ENCODE measurements at regions not wholly inside any gene's neighbourhood (a gene's known extent, or its start where the extent isn't known, plus 50 kb on each side); places are given as distances from the start of the nearest gene placed in this dataset.
"Not testable (repeated sequence)": the region's sequence is repeated elsewhere in the genome, so short reads cannot be mapped to it uniquely, and the experiment has no call there.

DNA sequence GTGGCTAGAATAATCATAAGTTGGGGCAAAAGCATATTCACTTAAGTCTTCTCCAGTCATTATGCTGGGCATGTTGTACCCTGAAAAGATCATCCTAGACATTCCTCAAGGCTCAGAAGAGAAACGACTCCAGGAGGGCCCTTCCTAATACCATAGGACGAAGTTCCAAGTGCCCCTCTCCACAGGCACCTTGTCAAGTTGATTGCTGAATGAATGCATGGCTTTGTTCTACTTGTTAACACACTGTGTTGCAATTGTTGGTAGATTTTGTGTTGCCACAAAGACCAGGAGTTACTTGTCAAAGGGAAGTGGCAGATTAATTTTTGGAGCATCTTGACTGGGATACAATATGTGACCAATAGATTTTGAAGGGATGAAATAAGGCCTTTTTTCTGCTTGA is 194.3 kb upstream of the SMLR1 start:
- H3K4me1 ChIP-seq: no peaks in the 10 kb centered on the region
- DNase-seq (ENCODE audit: low spot score in 2 of 2): no peak

DNA sequence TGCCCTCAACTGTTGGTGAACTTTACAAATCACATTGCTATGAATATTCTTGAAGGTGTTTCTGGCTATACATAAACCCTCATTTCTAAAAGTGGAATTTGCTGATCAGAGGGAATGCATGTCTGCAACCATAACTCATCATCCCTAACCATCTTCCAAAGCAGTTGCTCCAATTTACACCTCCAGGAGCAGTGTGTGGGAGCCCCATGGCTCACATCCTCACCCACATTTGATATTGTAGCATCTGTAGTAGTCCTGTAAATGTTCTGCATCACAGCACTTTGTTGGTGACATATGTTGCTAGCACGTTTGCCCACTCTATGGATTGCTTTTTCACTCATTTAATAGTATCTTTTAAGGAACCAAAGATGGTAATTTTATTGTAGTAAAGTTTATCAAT is 183.8 kb upstream of the SMLR1 start:
- DNase-seq (ENCODE audit: low spot score in 2 of 2): no peak
- no peak overlapping the region for H3K4me3 ChIP-seq
- in situ Hi-C loops (cut with MboI; ENCODE audit: low sequenced_read_pairs): no loop called here
- no peaks in the 10 kb centered on the region; the same call in 1 of the 2 replicates for H3K9me3 ChIP-seq
- H3K36me3 ChIP-seq (replicated peaks): no peaks in the 10 kb centered on the region
- no peaks in the 10 kb centered on the region for H3K4me1 ChIP-seq
- no peaks in the 10 kb centered on the region; the same call in 1 of the 2 replicates for H3K27me3 ChIP-seq (ENCODE audit: low read depth)

More for the DNA sequence above, 194.3 kb upstream of the SMLR1 start:
- Histone ChIP-seq H3K4me3 (no peak overlapping the region), H3K27me3 (ENCODE audit: low read depth) (no peaks in the 10 kb centered on the region), H3K9me3 (no peaks in the 10 kb centered on the region), H3K36me3 (replicated peaks) (no peaks in the 10 kb centered on the region)
- in situ Hi-C loops (cut with MboI; ENCODE audit: low sequenced_read_pairs): no loop called here

DNA sequence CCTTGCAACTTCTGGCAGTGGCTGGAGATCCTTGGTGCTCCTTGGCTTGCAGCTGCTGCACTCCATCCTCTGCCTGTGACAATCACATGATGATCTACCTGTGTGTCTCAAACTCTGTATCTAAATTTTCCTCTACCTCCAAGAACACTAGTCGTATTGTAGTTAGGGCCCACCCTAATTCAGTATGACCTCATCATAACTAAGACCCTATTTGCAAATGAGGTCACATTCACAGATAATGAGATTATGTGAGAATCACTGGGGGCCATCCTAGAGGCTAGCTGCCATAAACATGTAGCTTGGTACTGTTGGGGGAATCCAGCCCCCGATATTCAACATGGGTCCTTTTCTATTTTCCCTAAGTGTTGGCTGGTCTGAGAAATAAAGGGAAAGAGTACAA is 183.0 kb upstream of the SMLR1 start:
- in situ Hi-C loops (cut with MboI; ENCODE audit: low sequenced_read_pairs): no loop called here
- no peak for DNase-seq (ENCODE audit: low spot score in 2 of 2)
- Histone ChIP-seq H3K4me3 (no peak overlapping the region), H3K9me3 (no peaks in the 10 kb centered on the region; the same call in 1 of the 2 replicates), H3K27me3 (ENCODE audit: low read depth) (no peaks in the 10 kb centered on the region; the same call in 1 of the 2 replicates), H3K36me3 (replicated peaks) (no peaks in the 10 kb centered on the region), H3K4me1 (no peaks in the 10 kb centered on the region)

DNA sequence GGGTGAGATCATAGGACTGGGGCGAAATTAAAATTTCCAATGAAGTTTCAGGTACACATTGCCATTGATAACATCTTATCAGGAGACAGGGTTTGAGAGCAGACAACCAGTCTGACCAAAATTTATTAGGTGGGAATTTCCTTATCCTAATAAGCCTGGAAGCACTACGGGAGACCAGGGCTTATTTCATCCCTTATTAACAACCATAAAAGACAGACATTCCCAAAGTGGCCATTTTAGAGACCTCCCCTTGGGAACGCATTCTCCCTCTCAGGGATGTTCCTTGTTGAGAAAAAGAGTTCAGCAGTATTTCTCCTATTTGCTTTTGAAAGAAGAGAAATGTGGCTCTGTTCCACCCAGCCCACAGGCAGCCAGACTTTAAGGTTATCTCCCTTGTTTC is 182.4 kb upstream of the SMLR1 start:
- H3K9me3 ChIP-seq; H3K27me3 ChIP-seq (ENCODE audit: low read depth); H3K4me3 ChIP-seq; H3K36me3 ChIP-seq (replicated peaks); DNase-seq (ENCODE audit: low spot score in 2 of 2); H3K4me1 ChIP-seq; in situ Hi-C loops (cut with MboI; ENCODE audit: low sequenced_read_pairs): not testable (repeated sequence)

DNA sequence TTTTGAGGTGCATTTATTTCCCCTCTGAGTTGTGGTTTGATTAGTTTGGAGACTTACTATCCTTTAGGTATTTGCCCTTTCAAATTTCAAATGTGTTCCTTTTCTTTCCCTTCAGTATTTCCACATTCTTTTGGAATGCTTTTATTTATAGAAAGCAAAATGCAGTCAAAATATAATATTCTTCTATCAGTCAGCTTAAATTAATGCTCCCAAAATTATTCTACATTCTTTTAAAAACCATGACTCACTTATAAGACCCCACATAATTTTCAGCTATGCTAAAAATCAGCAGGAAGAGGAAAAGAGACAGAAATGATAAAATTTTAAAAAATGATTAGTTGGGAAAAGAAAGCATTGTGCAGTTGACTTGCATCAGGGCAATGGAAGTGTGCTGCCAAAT is 180.0 kb upstream of the SMLR1 start:
- DNase-seq (ENCODE audit: low spot score in 2 of 2): no peak
- Histone ChIP-seq H3K4me1 (no peaks in the 10 kb centered on the region), H3K36me3 (replicated peaks) (no peaks in the 10 kb centered on the region), H3K9me3 (no peaks in the 10 kb centered on the region; the same call in 1 of the 2 replicates), H3K27me3 (ENCODE audit: low read depth) (no peaks in the 10 kb centered on the region), H3K4me3 (no peak overlapping the region)
- in situ Hi-C loops (cut with MboI; ENCODE audit: low sequenced_read_pairs): no loop called here

DNA sequence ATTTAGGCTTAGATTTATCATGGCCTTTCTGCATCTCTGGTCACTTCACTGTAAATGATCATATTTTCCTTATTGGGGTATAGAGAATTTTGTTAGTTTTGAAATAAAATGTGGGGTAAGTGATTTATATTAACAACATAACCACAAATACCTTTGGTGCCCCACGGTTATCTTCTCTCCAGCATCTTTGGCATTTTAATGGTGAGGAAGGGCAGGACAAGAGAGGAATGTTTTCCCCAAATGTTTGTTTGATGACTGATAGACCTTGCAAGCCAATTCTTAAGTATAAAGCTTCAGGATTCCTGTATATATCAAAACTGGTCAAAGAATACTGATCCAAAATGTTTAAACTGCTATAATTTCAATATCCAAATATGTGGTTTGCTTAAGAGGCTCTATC is 171.6 kb upstream of the SMLR1 start:
- Histone ChIP-seq H3K36me3 (replicated peaks) (no peaks in the 10 kb centered on the region), H3K27me3 (ENCODE audit: low read depth) (no peaks in the 10 kb centered on the region), H3K9me3 (no peaks in the 10 kb centered on the region), H3K4me3 (no peak overlapping the region), H3K4me1 (no peaks in the 10 kb centered on the region)
- in situ Hi-C loops (cut with MboI; ENCODE audit: low sequenced_read_pairs): no loop called here
- DNase-seq (ENCODE audit: low spot score in 2 of 2): no peak

DNA sequence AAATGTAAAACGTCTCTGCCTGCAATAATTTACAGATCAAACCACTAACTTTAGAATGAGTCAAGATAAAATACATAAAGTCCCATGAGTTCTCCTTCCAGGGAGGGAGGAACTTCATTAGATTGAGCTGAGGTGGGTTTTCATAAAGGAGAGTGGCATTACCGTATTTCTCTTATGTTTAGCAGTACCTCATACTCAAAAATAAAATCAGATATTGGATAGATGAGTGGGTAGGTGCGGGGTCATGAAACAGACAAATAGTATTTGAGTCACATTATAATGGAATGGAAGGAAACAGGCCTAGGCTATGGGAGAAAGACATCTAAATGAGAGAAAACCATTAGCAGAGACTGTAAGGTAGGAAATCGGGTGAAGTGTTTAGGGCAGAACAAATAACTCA is 166.1 kb upstream of the SMLR1 start:
- no peaks in the 10 kb centered on the region for H3K4me1 ChIP-seq
- no peak overlapping the region for H3K4me3 ChIP-seq
- DNase-seq (ENCODE audit: low spot score in 2 of 2): no peak
- no peaks in the 10 kb centered on the region for H3K9me3 ChIP-seq
- in situ Hi-C loops (cut with MboI; ENCODE audit: low sequenced_read_pairs): no loop called here
- H3K27me3 ChIP-seq (ENCODE audit: low read depth): no peaks in the 10 kb centered on the region; the same call in 1 of the 2 replicates
- H3K36me3 ChIP-seq (replicated peaks): no peaks in the 10 kb centered on the region

DNA sequence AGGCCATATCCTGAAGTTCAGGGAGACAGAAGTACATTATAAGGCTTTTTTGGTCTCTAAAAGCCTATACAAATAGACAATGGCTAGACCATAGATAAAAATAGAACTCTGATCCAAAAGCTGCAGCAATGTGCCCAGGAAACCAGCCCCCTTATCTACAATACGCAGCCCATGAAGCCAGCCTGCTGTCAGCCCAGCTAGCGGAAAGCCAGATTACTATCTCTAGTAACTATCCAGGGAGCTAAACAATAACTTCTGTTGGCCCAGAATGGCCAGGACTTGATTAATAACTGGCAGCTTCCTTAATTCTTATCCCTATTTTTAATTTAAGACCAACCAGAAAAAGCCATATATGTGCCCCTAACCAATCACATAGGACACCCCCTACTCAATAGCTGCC is 160.4 kb upstream of the SMLR1 start:
- in situ Hi-C loops (cut with MboI; ENCODE audit: low sequenced_read_pairs): no loop called here
- no peaks in the 10 kb centered on the region; the same call in 1 of the 2 replicates for H3K27me3 ChIP-seq (ENCODE audit: low read depth)
- H3K36me3 ChIP-seq (replicated peaks): no peaks in the 10 kb centered on the region
- no peak overlapping the region for H3K4me3 ChIP-seq
- H3K4me1 ChIP-seq: no peaks in the 10 kb centered on the region
- no peak for DNase-seq (ENCODE audit: low spot score in 2 of 2)
- H3K9me3 ChIP-seq: no peaks in the 10 kb centered on the region

DNA sequence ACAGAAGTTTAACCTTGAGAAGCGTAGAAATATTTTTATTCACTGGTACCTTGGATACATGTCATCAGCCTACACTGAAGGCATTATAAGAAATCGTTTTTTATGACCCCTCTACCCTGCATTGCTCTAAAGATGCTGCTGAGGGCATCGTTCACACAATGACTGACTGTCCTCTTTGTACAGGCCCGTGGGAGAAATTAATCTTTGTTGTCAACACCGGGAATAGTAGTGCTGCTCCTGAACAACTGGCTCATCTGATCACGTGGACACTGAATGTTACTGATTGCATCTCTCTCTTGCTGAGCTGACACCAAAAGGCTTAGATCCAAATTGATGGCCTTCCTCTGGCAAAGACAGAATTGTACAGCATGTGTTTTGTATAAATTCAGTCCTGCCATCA is 157.1 kb upstream of the SMLR1 start:
- in situ Hi-C loops (cut with MboI; ENCODE audit: low sequenced_read_pairs): no loop called here

DNA sequence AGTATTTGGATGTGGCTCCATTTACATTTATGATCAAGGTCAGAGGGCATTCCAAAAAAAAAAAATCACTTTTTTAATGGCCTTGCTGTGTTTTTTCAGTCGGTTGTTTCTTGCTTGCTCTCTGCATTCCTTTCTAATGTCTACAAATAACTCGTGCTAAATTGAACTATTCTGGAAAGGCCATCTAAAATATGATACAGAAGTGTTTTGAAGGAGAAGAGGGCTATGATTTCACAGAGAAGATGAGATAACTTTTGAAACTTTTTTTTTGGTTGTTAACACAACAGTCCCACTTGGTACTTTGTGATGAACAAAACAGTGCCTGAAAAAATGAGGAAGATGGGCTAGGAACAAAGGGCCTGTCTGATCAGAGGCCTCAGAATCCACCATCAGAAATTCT is 156.1 kb upstream of the SMLR1 start:
- DNase-seq (ENCODE audit: low spot score in 2 of 2): no peak
- H3K9me3 ChIP-seq: no peaks in the 10 kb centered on the region
- in situ Hi-C loops (cut with MboI; ENCODE audit: low sequenced_read_pairs): no loop called here
- no peaks in the 10 kb centered on the region for H3K36me3 ChIP-seq (replicated peaks)
- H3K4me1 ChIP-seq: no peaks in the 10 kb centered on the region
- no peak overlapping the region for H3K4me3 ChIP-seq
- no peaks in the 10 kb centered on the region for H3K27me3 ChIP-seq (ENCODE audit: low read depth)

More for the DNA sequence above, 157.1 kb upstream of the SMLR1 start:
- no peaks in the 10 kb centered on the region for H3K9me3 ChIP-seq
- no peak overlapping the region for H3K4me3 ChIP-seq
- no peaks in the 10 kb centered on the region for H3K4me1 ChIP-seq
- H3K36me3 ChIP-seq (replicated peaks): no peaks in the 10 kb centered on the region
- DNase-seq (ENCODE audit: low spot score in 2 of 2): peak in 1 of 2 experiments; percentile 9
- no peaks in the 10 kb centered on the region; the same call in 1 of the 2 replicates for H3K27me3 ChIP-seq (ENCODE audit: low read depth)

DNA sequence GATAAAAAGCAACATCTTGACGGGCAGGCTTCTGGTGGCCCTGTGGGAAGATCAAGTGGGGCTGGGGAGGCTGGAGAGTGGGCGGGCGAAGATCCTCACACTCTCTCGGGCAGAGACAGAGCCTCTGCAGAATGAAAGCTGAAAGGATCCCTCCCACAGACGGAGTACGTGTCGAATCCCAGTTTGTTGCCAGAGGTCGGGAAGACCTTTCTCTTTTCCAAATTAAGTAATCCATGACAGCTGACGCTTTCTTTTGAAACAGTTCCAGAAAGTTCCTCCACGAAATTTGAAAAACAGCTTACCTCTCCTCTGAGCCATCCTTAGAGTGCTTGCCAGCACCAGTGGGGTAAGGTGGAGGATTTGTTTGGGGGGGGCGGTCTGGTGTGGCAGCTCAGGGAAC is 155.6 kb upstream of the SMLR1 start:
- in situ Hi-C loops (cut with MboI; ENCODE audit: low sequenced_read_pairs): no loop called here
- H3K4me1 ChIP-seq: no peaks in the 10 kb centered on the region
- no peak overlapping the region for H3K4me3 ChIP-seq

DNA sequence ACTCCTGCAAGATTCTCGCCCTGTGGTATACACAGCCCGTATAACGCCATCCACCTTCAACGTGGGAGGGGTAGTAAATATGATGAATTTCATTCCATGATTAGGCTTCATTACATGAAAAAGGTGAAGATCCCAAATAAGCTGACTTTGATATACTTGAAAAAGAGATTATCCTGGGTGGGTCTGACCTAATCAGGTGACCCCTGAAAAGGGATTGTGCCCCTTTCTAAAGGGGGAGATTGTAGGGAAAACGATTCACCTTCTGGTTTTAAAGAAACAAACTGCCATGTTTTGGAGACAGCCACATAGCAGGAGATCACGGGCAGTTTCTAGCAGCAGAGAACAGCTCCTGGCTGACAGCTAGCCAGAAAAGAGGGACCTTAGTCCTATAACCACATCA is 155.1 kb upstream of the SMLR1 start:
- Histone ChIP-seq H3K4me3 (no peak overlapping the region), H3K4me1 (no peaks in the 10 kb centered on the region), H3K9me3 (no peaks in the 10 kb centered on the region), H3K27me3 (ENCODE audit: low read depth) (no peaks in the 10 kb centered on the region), H3K36me3 (replicated peaks) (no peaks in the 10 kb centered on the region)
- DNase-seq (ENCODE audit: low spot score in 2 of 2): no peak
- in situ Hi-C loops (cut with MboI; ENCODE audit: low sequenced_read_pairs): no loop called here

More for the DNA sequence above, 155.6 kb upstream of the SMLR1 start:
- Histone ChIP-seq H3K36me3 (replicated peaks) (no peaks in the 10 kb centered on the region), H3K9me3 (no peaks in the 10 kb centered on the region), H3K27me3 (ENCODE audit: low read depth) (no peaks in the 10 kb centered on the region)
- DNase-seq (ENCODE audit: low spot score in 2 of 2): no peak

DNA sequence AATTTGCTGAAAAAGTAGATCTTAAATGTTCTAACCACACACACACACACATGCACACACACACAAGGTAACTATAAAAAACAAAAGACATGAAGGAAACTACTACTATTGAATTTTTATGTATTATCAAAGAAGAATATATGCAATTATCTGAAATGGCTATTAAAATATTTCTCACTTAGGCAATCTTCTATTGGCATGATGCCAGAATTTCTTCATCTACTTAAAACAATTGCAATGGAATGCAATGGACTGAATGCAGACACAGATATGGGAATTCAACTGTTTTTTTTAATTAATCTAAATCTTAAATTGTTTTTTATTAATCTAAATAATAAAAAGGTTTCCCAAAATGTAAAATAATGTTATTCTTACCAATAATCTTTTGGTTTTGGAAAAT is 152.6 kb upstream of the SMLR1 start:
- Histone ChIP-seq H3K36me3 (replicated peaks) (no peaks in the 10 kb centered on the region), H3K27me3 (ENCODE audit: low read depth) (no peaks in the 10 kb centered on the region), H3K9me3 (no peaks in the 10 kb centered on the region), H3K4me1 (no peaks in the 10 kb centered on the region), H3K4me3 (no peak overlapping the region)
- no peak for DNase-seq (ENCODE audit: low spot score in 2 of 2)
- in situ Hi-C loops (cut with MboI; ENCODE audit: low sequenced_read_pairs): no loop called here

DNA sequence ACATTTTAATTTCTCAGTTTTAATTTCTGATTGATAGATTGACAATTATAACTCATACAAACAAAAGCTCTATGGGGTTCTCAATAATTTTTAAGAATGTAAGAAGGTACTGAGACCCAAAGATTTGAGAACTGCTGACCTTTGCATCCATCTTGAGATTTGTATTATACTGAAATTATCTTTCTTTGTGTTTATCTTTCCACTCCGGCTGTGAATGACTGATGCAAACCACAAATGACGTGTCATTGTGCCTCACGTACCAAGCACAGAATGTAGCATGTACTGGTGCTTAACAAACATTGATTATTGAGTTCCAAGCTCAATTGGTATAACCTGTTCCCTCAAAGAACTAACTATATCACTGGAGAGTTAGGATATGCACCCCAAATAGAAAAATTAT is 152.1 kb upstream of the SMLR1 start:
- H3K9me3 ChIP-seq: no peaks in the 10 kb centered on the region
- no peaks in the 10 kb centered on the region for H3K4me1 ChIP-seq
- H3K36me3 ChIP-seq (replicated peaks): no peaks in the 10 kb centered on the region
- no peaks in the 10 kb centered on the region for H3K27me3 ChIP-seq (ENCODE audit: low read depth)
- DNase-seq (ENCODE audit: low spot score in 2 of 2): no peak
- in situ Hi-C loops (cut with MboI; ENCODE audit: low sequenced_read_pairs): no loop called here
- no peak overlapping the region for H3K4me3 ChIP-seq

DNA sequence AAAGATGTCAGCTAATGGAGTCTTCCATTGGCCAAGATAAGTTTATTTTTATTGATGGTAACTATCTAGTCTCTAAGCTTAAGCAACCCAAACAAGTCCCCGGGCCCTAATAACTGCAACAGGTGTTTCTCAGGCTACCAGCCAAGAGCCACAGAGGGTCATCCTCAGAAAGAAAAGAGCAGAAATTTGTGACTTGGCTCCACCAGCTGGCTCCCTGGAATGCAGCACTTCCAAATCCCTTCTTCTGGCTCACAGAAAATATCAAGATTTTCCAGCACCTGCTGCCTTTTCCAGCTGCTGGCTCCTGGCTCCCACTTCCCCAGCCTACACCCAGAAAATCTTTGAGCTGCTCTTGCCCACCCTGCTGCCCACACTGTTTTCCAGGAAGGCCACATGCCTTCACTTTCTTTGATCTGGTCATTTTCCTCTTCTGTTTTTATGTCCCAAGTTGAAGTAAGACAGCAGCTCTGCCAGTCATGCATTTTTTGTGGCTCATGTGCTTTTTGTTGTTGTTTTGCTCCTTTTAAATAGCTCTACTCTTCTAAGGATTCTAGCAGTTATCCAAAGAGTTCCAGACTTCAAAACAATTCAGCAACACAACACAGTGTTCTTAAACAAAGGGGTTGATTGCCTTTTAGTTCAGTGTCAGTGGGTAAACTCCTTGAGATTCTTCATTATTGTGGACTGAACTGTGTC is 151.0 kb upstream of the SMLR1 start:
- Histone ChIP-seq H3K4me1 (no peaks in the 10 kb centered on the region), H3K27me3 (ENCODE audit: low read depth) (no peaks in the 10 kb centered on the region), H3K4me3 (no peak overlapping the region), H3K36me3 (replicated peaks) (no peaks in the 10 kb centered on the region), H3K9me3 (no peaks in the 10 kb centered on the region)
- in situ Hi-C loops (cut with MboI; ENCODE audit: low sequenced_read_pairs): no loop called here
- no peak for DNase-seq (ENCODE audit: low spot score in 2 of 2)
